Astrocyte (in vitro differentiated cells and primary cell): ENCODE measurements at regions not wholly inside any gene's neighbourhood (a gene's known extent, or its start where the extent isn't known, plus 50 kb on each side); places are given as distances from the start of the nearest gene placed in this dataset.
"Not testable (repeated sequence)": the region's sequence is repeated elsewhere in the genome, so short reads cannot be mapped to it uniquely, and the experiment has no call there.

Source experiments
- DNase-seq: peaks from one replicate; pipeline ENCODE4 v3.0.0-alpha.2; 2010; ENCODE audit warnings: low read depth
- FAIRE-seq: peaks from 2 replicates; lab custom pipeline; 2011; peaks lifted over from hg19 to GRCh38; lab: Jason Lieb, UNC
- H2AFZ ChIP-seq: 2 replicates; pipeline ENCODE4 v1.6.0; 2012; ENCODE audit warnings: low read depth, low read length, inconsistent platforms
- H3K27ac ChIP-seq: 2 replicates; pipeline ENCODE4 v1.5.1; 2011; ENCODE audit warnings: low read depth, low read length, inconsistent platforms
- H3K27me3 ChIP-seq: 2 replicates; pipeline ENCODE4 v1.6.0; 2011; ENCODE audit warnings: low read length, inconsistent platforms; ENCODE audit not compliant: insufficient read depth
- H3K36me3 ChIP-seq: 2 replicates; pipeline ENCODE4 v1.5.1; 2011; ENCODE audit warnings: low read length, inconsistent platforms; ENCODE audit not compliant: insufficient read depth
- H3K4me1 ChIP-seq: 2 replicates; pipeline ENCODE4 v1.5.1; 2011; ENCODE audit warnings: low read length, inconsistent platforms; ENCODE audit not compliant: insufficient read depth
- H3K4me2 ChIP-seq: 2 replicates; pipeline ENCODE4 v1.6.0; 2012; ENCODE audit warnings: low read length, inconsistent platforms
- H3K4me3 ChIP-seq: 2 replicates; pipeline ENCODE4 v1.5.1; 2011; ENCODE audit warnings: low read depth, mild to moderate bottlenecking, low read length, inconsistent platforms; ENCODE audit not compliant: insufficient read depth
- H3K79me2 ChIP-seq: 2 replicates; pipeline ENCODE4 v1.6.0; 2012; ENCODE audit warnings: mild to moderate bottlenecking, low read length, inconsistent platforms; ENCODE audit not compliant: insufficient read depth
- H3K9ac ChIP-seq: 2 replicates; pipeline ENCODE4 v1.6.0; 2012; ENCODE audit warnings: mild to moderate bottlenecking, low read length, inconsistent platforms
- H3K9me3 ChIP-seq: 2 replicates; pipeline ENCODE4 v1.5.1; 2012; ENCODE audit warnings: low read depth, mild to moderate bottlenecking, low read length, inconsistent platforms; ENCODE audit not compliant: insufficient read depth
- H4K20me1 ChIP-seq: 2 replicates; pipeline ENCODE4 v1.6.0; 2012; ENCODE audit warnings: low read length, inconsistent platforms; ENCODE audit not compliant: insufficient read depth
- H3K27ac Mint-ChIP-seq: one replicate; pipeline ENCODE4 v1.8.0; 2021; ENCODE audit warnings: mild to moderate bottlenecking, mixed read lengths; ENCODE audit not compliant: unreplicated experiment
- H3K27me3 Mint-ChIP-seq: one replicate; pipeline ENCODE4 v1.8.0; 2021; ENCODE audit warnings: low read depth, mixed read lengths; ENCODE audit not compliant: unreplicated experiment
- H3K36me3 Mint-ChIP-seq: one replicate; pipeline ENCODE4 v1.8.0; 2021; ENCODE audit warnings: low read depth, mixed read lengths; ENCODE audit not compliant: unreplicated experiment
- H3K4me1 Mint-ChIP-seq: one replicate; pipeline ENCODE4 v1.8.0; 2021; ENCODE audit warnings: low read depth, mixed read lengths; ENCODE audit not compliant: unreplicated experiment
- H3K4me3 Mint-ChIP-seq: one replicate; pipeline ENCODE4 v1.8.0; 2021; ENCODE audit warnings: mild to moderate bottlenecking, moderate library complexity, mixed read lengths; ENCODE audit not compliant: unreplicated experiment
- H3K9me3 Mint-ChIP-seq: one replicate; pipeline ENCODE4 v1.8.0; 2021; ENCODE audit warnings: mild to moderate bottlenecking, mixed read lengths; ENCODE audit not compliant: unreplicated experiment
- CTCF ChIP-seq: IDR thresholded peaks from 2 replicates; pipeline ENCODE4 v1.5.1; 2011; ENCODE audit warnings: low read depth, mild to moderate bottlenecking, inconsistent platforms, low read length, moderate library complexity; ENCODE audit not compliant: insufficient read depth
- EZH2 ChIP-seq: IDR thresholded peaks from 2 replicates; pipeline ENCODE4 v1.6.1; 2012; ENCODE audit warnings: mild to moderate bottlenecking, low read length, inconsistent platforms; ENCODE audit not compliant: insufficient read depth

GRCh38 chr11:116033931-116034553 lies 529.8 kb upstream of the CADM1 start:
- FAIRE-seq (no peak), DNase-seq (no peak)
- Mint-ChIP-seq H3K9me3 (peaks cover 3% of the 10 kb centered on the region), H3K36me3 (no peaks in the 10 kb centered on the region), H3K4me1 (no peaks in the 10 kb centered on the region), H3K27me3 (peaks cover 20% of the 10 kb centered on the region), H3K4me3 (no peak overlapping the region), H3K27ac (no peak overlapping the region)
- H3K36me3 ChIP-seq, result no peaks in the 10 kb centered on the region
- no peaks in the 10 kb centered on the region for H3K27me3 ChIP-seq
- no peaks in the 10 kb centered on the region for H3K79me2 ChIP-seq
- no peaks in the 10 kb centered on the region for H4K20me1 ChIP-seq
- H3K9me3 ChIP-seq, result no peaks in the 10 kb centered on the region
- no peak for TF ChIP-seq EZH2
- TF ChIP-seq CTCF, result no peak
- H3K9ac ChIP-seq, result no peak overlapping the region
- no peak overlapping the region for H3K27ac ChIP-seq
- peaks cover 7% of the 10 kb centered on the region for H3K4me1 ChIP-seq
- H2AFZ ChIP-seq, result no peak overlapping the region
- no peak overlapping the region for H3K4me3 ChIP-seq
- H3K4me2 ChIP-seq, result no peak overlapping the region

GRCh38 chr11:116030697-116031331 lies 526.6 kb upstream of the CADM1 start:
- Mint-ChIP-seq H3K4me1 (no peaks in the 10 kb centered on the region), H3K27ac (no peak overlapping the region), H3K9me3 (peaks cover 3% of the 10 kb centered on the region), H3K4me3 (no peak overlapping the region), H3K36me3 (no peaks in the 10 kb centered on the region), H3K27me3 (peaks cover 15% of the 10 kb centered on the region)
- Histone ChIP-seq H4K20me1 (no peaks in the 10 kb centered on the region), H2AFZ (no peak overlapping the region), H3K4me1 (no peaks in the 10 kb centered on the region), H3K36me3 (no peaks in the 10 kb centered on the region), H3K9me3 (no peaks in the 10 kb centered on the region), H3K27ac (no peak overlapping the region), H3K4me3 (no peak overlapping the region), H3K27me3 (no peaks in the 10 kb centered on the region), H3K9ac (no peak overlapping the region), H3K4me2 (no peak overlapping the region), H3K79me2 (no peaks in the 10 kb centered on the region)
- TF ChIP-seq EZH2 (no peak), CTCF (no peak)
- DNase-seq, result no peak
- FAIRE-seq, result no peak

DNA sequence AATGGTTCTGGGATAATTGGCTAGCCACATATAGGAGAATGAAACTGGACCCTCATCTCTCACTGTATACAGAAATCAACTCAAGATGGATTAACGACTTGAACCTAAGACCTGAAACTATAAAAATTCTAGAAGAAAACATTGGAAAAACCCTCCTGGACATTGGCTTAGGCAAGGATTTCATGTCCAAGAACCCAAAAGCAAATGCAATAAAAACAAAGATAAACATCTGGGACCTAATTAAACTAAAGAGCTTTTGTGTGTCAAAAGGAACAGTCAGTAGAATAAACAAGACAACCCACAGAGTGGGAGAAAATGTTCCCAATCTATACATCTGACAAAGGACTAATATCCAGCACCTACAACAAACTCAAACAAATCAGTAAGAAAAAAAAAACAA lies 524.3 kb upstream of the CADM1 start:
- H3K4me1 Mint-ChIP-seq, H3K4me2 ChIP-seq, H3K4me3 Mint-ChIP-seq, H2AFZ ChIP-seq, H3K4me1 ChIP-seq, H4K20me1 ChIP-seq, H3K9ac ChIP-seq, H3K4me3 ChIP-seq, FAIRE-seq, H3K36me3 Mint-ChIP-seq, H3K27me3 Mint-ChIP-seq, H3K36me3 ChIP-seq, H3K27ac ChIP-seq, H3K9me3 Mint-ChIP-seq, H3K79me2 ChIP-seq, H3K27ac Mint-ChIP-seq, DNase-seq, H3K9me3 ChIP-seq, H3K27me3 ChIP-seq: not testable (repeated sequence)
